ENCODE measurements at regions not wholly inside any gene's neighbourhood (a gene's known extent, or its start where the extent isn't known, plus 50 kb on each side); places are given as distances from the start of the nearest gene placed in this dataset.

DNA sequence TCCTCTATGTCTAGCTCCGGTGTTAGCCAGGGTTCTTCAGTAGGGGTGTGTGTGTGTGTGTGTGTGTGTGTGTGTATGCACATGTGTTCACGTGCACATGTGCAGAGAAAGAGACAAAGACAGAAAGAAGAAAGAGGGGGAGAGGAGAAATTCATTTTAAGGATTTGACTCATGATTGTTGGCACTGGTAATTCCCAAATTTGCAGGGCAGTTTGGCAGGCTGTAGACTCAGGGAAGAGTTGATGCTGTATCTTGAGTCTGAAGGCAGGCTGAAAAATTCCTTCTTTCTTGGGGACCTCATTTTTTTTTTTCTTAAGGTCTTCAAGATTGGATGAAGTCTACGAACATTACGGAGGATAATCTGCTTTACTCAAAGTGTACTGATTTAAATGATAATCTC is 335.7 kb downstream of the NSG2 start:
- TF ChIP-seq, protein P1, sequence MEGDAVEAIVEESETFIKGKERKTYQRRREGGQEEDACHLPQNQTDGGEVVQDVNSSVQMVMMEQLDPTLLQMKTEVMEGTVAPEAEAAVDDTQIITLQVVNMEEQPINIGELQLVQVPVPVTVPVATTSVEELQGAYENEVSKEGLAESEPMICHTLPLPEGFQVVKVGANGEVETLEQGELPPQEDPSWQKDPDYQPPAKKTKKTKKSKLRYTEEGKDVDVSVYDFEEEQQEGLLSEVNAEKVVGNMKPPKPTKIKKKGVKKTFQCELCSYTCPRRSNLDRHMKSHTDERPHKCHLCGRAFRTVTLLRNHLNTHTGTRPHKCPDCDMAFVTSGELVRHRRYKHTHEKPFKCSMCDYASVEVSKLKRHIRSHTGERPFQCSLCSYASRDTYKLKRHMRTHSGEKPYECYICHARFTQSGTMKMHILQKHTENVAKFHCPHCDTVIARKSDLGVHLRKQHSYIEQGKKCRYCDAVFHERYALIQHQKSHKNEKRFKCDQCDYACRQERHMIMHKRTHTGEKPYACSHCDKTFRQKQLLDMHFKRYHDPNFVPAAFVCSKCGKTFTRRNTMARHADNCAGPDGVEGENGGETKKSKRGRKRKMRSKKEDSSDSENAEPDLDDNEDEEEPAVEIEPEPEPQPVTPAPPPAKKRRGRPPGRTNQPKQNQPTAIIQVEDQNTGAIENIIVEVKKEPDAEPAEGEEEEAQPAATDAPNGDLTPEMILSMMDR (IDR thresholded peaks at IDR 0.05) = no peak
- no peak for DNase-seq
- no peaks in the 10 kb centered on the region for H3K9me3 ChIP-seq
- no peak overlapping the region for H3K4me3 ChIP-seq
- ATAC-seq = no peak
- no peaks in the 10 kb centered on the region for H3K4me1 ChIP-seq
- H3K27me3 ChIP-seq = no peaks in the 10 kb centered on the region
- no peak overlapping the region for H3K27ac ChIP-seq
- H3K36me3 ChIP-seq = no peaks in the 10 kb centered on the region
- intact Hi-C loops (cut with DNase I) = no loop called here

DNA sequence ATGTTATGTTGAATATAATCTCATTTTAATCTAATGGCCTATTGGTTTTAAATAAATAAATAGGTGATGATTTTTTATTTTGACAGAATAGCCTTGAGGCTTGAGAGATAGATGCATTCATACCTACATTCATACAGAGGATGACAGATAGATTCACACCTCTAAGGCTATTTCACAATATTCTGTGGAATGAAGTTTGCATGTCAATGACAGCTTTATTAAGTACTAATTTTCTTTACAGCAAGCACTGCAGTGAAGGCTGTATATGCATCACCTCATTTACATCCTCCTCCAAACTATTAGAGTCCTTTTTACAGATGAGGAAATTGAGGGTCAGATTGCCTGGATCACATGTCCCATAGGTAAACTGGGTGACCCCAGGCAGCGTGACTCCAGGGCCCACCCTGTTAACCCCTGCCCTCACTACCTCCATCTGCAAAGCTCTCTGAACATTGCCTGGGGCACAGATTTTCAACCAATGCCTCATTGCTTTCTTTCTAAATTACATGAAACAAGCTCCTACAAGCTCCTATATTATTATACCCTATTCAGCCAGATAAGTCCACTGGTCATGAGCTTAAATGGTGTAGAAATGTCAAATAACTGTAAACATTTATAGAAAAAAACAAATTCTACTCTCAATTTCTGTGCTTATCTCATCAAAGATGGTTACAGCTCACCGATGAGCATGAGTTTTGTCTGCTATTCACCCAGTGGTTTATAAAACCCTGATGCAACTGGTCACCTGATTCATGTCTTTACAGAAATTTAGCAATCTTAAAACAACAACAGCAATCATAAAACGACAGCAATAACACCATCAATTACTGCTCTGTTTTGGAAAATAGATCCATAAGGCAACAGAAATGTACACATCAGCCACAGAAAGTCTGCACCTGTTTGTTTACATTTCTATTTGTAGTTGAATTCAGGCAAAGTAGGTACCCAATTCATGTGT is 338.0 kb downstream of the NSG2 start:
- intact Hi-C loops (cut with DNase I) = no loop called here
- H3K27me3 ChIP-seq = peaks cover 8% of the 10 kb centered on the region
- no peak overlapping the region for H3K4me3 ChIP-seq
- no peak for ATAC-seq
- H3K27ac ChIP-seq = no peak overlapping the region
- TF ChIP-seq, protein P1 (IDR thresholded peaks at IDR 0.05) = no peak
- H3K36me3 ChIP-seq = no peaks in the 10 kb centered on the region
- H3K4me1 ChIP-seq = no peaks in the 10 kb centered on the region
- no peak for DNase-seq
- no peaks in the 10 kb centered on the region for H3K9me3 ChIP-seq

DNA sequence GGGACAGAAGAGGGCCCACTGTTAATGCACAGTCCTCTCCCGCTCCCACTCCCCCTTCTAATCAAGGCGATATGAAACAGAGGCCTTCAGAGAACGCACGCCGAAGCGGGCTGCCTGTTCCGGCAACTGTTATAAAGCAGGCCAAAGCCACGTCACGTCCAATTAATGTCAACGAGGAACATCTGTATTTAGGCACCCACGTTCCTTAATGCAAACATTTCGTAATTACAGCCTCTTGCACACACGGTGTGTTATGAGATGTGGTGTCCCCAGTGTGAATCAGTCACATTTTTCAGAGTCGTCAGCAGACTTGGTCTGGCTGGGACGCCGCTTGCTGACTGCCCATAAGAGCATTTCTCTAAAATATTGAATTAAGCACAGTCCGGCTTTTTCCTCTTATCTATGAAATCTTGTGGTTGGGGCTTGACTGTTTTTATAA is 339.0 kb downstream of the NSG2 start:
- DNase-seq (no peak), ATAC-seq (no peak)
- Histone ChIP-seq H3K27me3 (peaks cover 8% of the 10 kb centered on the region), H3K4me3 (no peak overlapping the region), H3K9me3 (no peaks in the 10 kb centered on the region), H3K4me1 (no peaks in the 10 kb centered on the region), H3K27ac (no peak overlapping the region), H3K36me3 (no peaks in the 10 kb centered on the region)
- TF ChIP-seq, protein P1 (IDR thresholded peaks at IDR 0.05) = no peak
- intact Hi-C loops (cut with DNase I) = no loop called here

DNA sequence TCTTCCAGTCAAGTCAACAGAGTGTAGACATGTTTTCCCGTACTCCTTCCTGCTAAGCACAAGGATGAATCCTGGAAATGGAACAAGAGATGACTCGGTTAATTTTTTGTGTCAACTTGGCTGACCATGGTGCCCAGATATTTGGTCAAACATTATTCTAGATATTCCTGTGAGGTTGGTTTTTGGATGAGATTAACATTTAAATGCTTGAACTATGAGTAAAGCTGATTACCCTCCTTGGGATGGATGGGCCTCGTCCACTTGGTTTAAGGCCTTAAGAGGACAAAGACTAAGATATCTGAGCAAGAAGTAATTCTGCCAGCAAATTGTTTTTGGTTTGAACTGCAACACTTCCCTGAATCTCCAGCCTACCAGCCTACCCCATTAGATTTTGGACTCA is 338.1 kb upstream of the MSX2 start:
- no peaks in the 10 kb centered on the region for H3K4me1 ChIP-seq
- intact Hi-C loops (cut with DNase I) = no loop called here
- no peak overlapping the region for H3K27ac ChIP-seq
- no peak for ATAC-seq
- H3K4me3 ChIP-seq = no peak overlapping the region
- peaks cover 8% of the 10 kb centered on the region for H3K27me3 ChIP-seq
- TF ChIP-seq, protein P1 (IDR thresholded peaks at IDR 0.05) = no peak
- no peak for DNase-seq
- no peaks in the 10 kb centered on the region for H3K9me3 ChIP-seq
- no peaks in the 10 kb centered on the region for H3K36me3 ChIP-seq

DNA sequence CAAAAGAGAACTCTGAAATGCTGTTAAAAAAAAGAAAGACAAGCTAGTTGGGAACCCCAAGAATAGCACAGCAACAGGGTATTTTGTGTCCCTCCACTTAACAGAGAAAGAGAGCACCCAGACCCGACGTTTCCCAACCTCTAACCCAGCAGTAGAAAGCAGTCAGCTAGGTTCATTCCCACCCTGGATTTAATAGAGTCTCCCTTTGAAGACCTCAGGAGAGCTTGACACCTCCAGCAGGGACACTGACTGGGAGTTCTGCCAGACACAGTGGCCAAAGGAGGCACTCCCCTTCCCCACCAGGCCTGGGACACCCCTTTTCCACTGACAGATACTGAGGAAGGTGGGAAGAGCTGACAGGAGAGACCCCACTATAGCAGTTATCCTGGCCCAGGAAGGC is 337.5 kb upstream of the MSX2 start:
- Histone ChIP-seq H3K27ac (no peak overlapping the region), H3K4me3 (no peak overlapping the region), H3K4me1 (no peaks in the 10 kb centered on the region), H3K27me3 (peaks cover 8% of the 10 kb centered on the region), H3K9me3 (no peaks in the 10 kb centered on the region), H3K36me3 (no peaks in the 10 kb centered on the region)
- TF ChIP-seq, protein P1 (IDR thresholded peaks at IDR 0.05) = no peak
- ATAC-seq = no peak
- no peak for DNase-seq
- intact Hi-C loops (cut with DNase I) = no loop called here

Data from upper lobe of right lung (tissue), 1 donor.